Stimulated activated CD4-positive, alpha-beta T cell treated with anti-CD3 and anti-CD28 coated beads, Interleukin-15, amount 100 ng/mL, for 48 hours (primary cell): ENCODE measurements at regions not wholly inside any gene's neighbourhood (a gene's known extent, or its start where the extent isn't known, plus 50 kb on each side); places are given as distances from the start of the nearest gene placed in this dataset.
"Not testable (repeated sequence)": the region's sequence is repeated elsewhere in the genome, so short reads cannot be mapped to it uniquely, and the experiment has no call there.

Source experiments
- DNase-seq, 2 donors: peaks; one replicate each; pipeline ENCODE4 v3.0.0-alpha.2; 2020; ENCODE audit warnings: low read depth in 2 of 2

DNA sequence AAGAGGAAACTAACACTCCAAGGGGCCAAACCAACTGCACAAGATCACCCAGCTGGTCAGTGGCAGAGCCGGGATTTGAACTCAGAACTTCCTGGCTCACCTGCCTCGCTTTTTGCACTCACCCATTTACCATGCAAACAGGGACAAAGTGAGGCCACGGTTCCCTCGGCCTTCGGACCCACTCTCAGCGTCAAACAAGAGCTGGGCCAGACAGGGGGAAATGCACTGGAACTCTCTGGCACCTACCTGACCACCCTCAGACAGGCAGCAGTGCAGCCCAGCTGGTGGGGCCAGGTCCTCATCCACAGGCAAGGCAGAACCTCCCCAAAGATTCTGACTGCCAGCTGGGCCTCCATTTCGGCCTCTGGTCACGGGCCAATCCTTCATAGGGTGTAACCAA is 93.7 kb upstream of the SRSF6 start:
- DNase-seq: no peak

DNA sequence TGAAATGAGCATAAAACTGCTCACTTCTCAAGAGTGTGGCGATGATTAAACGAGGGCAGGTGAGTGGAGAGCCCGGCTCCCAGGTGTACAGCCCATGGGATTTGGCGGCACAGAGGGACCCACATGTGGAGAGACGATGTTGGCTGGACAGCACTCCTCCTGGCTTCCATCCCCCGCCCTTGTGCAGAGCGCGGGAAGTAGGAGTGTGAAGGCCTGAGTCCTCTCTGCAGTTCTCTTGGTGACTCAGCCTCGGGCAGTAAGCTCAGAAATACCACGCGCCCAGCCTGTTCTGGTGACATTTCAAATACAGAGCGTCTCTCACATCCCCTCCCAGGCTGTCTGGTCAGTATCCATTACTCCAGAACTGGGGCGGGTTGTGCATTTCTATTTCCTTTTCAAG is 94.2 kb upstream of the SRSF6 start:
- DNase-seq: no peak

DNA sequence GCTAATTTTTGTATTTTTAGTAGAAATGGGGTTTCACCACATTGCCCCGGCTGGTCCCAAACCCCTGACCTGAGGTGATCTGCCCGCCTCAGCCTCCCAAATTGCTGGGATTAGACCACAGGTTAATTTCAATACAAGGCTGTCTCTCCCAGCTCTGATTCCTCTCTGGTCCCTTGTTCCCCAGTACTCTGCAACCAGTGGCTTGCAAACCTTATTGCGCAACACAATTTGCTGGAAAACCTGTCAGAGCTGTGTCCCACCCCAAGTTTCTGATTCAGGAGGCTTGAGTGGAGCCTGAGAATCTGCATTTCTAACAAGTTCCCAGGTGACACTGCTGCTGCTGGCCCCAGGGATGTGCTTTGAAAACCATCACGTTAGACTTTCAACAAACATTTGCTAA is 96.2 kb upstream of the SRSF6 start:
- DNase-seq: no peak

DNA sequence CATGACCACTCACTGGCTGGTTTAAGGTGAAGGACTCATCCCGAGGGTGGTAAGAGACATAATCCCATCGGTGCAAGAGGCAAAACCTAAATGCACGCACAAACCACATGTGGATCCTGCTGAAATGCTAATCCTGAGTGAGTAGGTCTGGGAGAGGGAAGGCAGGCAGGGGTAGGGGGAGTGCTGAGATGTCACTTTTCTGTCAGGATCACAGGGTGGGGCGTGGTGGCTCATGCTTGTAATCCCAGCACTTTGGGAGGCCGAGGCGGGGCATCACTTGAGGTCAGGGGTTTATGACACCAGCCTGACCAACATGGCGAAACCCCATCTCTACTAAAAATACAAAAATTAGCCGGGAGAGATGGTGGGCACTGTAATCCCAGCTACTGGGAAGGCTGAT is 97.7 kb upstream of the SRSF6 start:
- DNase-seq: no peak

DNA sequence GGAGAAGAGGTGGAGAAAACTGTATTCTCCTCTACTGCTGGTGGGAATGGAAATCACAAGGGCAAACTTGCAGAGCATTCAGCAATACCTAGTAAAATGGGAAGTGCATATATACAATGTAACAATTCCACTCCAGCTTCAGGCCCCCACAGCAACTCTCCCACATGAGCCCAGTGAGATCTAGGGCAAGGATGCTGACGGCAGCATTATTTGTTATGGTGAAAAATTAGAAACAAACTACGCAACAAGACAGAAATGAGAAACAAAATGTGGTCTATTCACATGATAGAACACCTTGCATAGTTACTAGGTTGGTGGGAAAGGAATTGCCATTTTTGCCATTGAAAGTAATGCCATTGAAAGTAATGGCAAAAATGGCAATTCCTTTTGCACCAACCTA is 98.9 kb upstream of the SRSF6 start:
- no peak for DNase-seq

DNA sequence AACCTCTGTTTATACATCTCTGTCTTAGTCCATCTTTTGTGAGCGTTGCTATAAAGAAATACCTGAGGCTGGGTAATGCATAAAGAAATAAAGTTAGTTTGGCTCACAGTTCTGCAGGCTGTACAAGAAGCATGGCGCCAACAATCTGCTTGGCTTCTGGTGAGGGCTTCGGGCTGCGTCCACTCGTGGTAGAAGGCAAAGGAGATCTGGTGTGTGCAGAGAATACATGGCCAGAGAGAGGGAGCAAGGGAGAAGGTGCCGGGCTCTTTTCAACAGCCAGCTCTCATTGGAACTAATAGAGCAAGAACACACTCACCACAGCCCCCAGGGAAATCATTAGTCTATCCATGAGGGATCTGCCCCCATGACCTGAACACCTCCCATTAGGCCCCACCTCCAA is 100.3 kb upstream of the SRSF6 start:
- DNase-seq: no peak

DNA sequence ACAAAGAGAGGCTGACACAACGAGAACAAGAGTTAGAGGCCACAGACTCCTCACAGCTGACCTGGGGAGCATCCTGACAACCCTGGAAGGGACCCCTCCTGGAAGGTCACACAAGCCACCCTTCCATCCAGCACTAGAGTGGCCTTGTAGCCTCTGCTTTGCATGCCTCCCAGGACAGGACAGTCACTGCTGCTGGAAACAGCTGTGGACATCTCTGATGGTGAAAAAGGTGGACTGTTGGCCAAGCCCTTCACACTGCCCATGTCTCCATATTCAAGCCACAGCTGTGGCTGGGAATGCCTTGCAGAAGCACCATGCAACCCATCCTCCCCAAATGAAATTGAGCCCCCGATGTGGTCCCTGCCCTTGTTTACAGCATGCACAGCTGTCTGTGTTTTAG is 102.1 kb upstream of the SRSF6 start:
- DNase-seq: no peak

DNA sequence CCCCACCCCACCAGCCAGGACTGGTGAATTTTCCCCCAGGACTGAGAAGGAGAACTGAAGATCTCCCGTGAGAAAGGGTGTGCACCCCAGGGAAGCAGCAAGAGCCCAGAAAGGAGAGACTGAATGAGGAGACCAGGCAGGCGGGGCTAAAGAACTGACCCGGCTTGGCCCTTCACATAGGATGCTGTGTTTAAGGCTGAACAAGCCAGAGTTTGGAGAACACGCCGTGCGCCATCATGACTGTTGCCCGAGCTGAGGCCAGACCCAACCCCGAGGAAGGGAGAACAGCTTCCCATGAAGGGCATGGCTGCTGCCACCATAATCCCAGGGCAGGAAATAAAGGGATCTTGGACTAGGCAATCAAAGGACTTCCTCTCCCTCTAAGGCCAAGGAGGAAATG is 104.7 kb upstream of the SRSF6 start:
- no peak for DNase-seq

DNA sequence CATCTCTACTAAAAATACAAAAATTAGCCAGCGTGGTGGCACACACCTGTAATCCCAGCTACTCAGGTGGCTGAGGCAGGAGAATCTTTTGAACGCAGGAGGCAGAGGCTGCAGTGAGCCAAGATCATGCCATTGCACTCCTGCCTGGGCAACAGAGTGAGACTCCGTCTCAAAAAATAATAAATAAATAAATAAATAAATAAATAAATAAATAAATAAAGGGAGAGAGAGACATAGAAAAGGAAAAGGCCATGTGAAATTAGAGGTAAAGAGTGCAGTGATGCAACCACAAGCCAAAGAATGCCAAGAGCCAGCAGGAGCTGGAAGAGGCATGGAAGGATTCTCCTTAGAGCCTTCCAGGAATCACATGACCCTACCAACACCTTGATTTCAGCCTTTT is 107.0 kb upstream of the SRSF6 start:
- not testable (repeated sequence) for DNase-seq

DNA sequence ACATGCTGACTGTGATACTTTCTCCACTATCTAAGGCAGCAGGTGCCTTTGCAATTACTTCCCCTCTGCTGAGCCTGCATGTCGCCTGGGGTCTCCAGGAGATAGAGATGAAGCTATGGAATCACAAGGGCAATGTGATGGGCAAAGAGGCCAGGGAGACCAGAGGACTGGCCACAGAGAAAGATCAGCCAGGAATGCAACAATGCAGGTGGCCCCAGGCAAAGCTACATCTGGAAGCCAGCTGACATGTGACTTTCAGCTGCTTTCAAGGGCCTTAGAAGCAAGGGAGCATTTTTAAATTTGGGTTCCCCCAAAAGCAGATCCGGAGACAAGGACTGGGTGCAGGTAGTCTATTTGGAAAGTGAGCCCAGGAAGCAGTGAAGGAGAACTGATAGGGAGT is 107.9 kb upstream of the SRSF6 start:
- DNase-seq: no peak

DNA sequence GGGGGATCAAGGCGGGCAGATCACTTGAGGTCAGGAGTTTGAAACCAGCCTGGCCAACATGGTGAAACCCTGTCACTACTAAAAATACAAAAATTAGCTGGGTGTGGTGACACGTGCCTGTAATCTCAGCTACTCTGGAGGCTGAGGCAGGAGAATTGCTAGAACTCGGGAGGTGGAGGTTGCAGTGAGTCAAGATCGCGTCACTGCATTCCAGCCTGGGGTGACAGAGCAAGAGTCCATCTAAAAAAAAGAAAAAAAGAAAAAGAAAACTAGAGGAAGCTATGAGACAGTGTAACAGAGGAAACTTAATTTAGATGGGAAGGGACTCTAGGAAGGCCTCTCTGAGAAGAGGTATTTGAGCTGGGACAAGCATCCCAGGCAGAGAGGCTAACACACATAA is 109.9 kb upstream of the SRSF6 start:
- not testable (repeated sequence) for DNase-seq

DNA sequence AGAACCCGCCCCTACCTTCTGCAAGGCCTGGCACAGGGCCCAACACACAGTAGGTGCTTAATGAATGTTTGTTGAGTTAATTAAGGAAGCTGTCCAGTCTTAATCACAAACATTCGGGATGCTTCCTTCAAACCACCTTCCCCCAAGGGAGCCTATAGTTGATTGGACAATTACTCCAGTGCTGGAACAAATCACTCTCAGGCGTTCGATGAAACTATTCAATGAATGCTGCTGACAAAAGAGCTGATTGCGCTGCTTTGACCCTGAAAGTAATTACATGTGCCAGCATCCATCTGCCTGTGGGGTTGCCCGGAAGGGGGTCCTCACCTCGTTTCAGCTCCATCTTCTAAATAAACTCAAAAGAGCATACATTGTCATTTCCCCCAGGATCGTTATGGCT is 112.0 kb upstream of the SRSF6 start:
- DNase-seq: no peak

DNA sequence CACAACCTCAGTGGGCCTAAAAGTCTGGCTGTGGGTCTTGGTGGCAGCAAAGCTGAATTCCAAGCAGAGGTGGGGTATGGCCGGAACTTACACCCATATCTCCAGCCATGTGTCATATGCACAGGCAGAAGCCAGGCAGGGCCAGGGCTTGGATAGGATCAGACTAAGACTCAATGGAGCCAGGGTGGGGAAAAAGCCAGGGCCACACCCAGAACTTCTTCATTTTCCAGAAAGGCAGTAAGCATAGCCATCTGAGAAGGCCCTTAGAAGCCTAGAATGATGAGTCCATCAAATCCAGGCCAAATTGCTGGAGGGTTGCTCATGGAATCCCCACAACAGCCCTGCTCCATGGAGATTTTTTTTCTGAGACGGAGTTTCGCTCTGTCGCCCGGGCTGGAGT is 116.2 kb upstream of the SRSF6 start:
- DNase-seq: no peak

DNA sequence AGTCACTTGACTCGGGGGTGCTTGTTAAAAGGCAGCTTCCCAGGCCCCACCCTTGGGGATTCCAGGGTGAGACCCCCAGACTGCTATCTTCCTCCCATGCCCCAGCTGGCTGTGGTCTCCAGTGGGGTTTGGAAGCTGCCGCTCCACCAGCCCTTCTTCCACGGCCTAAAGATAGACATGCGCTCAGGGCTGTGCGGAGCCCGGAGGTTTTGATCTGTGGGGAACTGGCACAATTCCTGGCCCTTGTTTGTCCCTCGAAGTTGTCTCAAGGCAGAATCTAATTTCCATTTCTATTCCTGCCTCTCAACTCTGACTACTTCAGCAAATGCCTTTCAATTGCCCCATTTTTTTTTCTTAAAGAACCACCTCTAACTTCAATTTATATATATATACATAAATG is 120.7 kb upstream of the SRSF6 start:
- no peak for DNase-seq

DNA sequence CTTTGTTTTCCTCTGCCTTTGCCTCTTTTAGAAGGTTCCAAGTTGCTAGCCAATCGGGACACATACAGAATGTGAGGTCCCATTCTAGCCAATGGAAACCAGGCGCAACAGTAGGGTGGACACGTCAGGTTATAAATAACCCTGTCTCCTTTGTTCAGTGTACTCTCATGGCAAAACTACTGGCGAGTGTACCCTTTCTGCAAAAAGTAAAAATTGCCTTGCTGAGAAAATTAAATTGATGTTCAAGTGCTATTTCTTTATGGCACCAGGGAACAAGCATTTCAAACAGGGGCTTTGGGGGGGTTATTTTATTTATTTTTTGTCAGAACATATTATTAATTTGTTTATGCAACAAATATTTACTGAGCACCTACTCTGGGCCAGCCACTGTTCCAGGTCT is 123.6 kb upstream of the SRSF6 start:
- DNase-seq: no peak

DNA sequence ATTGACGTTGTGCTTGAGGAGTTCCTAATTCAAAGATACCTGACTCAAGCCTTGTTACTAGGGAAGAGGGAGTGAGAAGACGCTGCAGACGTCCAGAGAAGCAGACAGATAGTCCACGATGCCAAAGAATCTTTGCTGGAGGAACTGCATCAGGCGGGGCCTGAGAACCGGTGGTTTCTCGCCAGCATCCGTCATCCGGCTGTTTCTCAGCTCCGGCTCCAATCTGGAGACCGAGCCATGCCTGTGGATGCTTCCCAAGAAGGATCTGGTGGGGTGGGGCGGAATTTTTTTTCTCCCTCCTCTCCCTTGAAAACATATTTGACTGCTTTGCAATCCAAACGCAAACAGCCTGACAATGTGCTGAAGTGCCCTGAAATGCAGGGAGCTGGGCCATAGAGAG is 125.8 kb upstream of the SRSF6 start:
- no peak for DNase-seq

DNA sequence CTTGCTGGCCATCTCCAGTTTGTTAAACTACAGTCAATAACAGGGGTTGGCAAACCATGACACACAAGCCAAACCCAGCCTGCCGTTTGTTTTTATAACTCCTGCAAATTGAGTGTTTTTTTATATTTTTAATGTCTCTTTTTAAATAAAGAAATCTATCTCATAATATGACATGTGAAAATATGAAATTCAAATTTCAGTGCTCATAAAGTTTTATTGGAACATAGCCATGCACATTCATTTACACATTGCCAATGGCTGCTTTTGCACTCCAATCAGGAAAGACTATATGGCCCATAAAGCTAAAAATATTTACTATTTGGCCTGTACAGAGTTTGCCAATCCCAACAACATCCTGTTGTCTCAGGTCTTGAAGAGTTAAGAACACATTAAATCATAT is 129.0 kb upstream of the SRSF6 start:
- DNase-seq: no peak

DNA sequence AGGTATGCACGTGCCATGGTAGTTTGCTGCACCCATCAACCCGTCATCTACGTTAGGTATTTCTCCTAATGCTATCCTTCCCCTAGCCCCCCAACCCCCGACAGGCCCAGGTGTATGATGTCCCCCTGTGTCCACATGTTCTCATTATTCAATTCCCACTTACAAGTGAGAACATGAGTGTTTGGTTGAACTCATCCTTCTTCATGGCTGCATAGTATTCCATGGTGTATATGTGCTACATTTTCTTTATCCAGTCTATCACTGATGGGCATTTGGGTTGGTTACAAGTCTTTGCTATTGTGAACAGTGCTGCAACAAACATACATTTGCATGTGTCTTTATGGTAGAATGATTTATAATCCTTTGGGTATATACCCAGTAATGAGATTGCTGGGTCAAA is 130.5 kb upstream of the SRSF6 start:
- not testable (repeated sequence) for DNase-seq

DNA sequence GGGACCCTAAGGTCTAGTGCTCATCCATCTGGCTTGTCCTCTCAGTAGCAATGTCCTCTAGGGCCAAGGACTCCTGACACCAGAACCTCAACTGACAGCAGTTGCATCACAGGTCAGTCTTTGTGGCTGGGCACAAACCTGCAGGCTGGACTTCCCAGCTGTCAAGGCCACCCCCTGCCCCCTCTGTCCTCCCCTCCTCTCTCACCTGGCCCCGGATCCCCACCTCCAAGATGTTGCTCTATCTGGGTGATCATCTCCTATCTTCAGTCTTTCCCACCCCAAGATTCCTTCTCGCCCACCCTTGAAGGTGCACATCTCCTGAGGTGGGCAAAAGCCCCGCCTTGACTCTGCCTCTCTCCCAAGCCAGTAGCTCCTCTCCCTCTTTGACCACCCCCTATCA is 131.8 kb upstream of the SRSF6 start:
- no peak for DNase-seq

DNA sequence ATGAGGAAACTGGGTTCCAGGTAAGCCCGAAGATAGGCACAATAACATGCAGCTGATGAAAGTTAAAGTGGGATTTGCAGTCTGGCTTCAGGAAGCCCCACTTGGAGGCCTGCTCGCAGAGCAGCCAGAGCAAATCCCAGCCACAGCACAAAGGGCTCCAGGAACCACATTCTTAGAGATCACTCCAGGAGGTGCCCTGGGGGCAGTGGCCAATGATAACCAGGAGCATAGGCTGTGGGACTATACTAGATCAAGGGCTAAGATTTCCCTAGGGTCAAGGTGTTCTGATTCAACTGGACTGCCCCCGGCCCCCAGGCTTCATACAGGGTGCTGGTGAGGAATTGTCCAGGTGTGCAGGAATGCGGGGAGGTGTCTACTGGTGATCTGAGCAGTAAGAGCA is 133.9 kb upstream of the PTPRT start:
- no peak for DNase-seq

DNA sequence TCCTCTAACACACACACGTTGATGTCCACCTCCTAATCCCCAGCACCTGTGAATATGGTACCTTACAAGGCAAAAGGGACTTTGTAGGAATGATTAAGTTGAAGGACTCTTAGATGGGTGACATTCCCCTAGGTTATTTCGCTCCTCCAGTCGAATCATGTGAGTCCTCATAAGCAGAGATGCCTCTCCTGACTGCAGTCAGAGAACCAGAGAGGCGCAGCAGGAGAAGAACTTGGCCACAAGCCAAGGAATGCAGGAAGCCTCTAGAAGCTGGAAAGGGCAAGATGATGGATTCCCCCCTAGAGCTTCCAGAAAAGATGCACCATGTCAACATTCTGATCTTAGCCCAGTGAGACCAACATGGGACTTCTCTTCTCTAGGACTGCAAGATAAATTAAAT is 133.1 kb upstream of the PTPRT start:
- DNase-seq: no peak

DNA sequence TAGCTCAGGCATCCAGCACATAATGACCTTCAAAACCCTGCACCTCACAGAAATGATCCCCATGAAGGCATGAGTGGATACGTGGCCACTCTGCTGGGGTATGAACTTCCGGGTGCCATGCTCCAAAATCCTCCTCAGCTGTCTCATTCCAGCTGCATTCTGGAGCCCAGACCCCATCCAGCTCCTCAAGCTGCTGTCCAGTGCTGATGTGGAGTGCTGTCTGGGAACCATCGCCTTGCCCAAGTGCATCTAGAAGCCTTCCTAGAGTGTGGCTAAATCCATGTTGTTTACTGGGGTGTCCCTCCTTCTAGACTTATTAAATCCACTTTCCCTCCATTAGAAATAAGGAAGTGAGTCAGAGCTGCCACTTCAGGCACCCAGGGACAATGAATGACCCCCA is 130.8 kb upstream of the PTPRT start:
- no peak for DNase-seq

DNA sequence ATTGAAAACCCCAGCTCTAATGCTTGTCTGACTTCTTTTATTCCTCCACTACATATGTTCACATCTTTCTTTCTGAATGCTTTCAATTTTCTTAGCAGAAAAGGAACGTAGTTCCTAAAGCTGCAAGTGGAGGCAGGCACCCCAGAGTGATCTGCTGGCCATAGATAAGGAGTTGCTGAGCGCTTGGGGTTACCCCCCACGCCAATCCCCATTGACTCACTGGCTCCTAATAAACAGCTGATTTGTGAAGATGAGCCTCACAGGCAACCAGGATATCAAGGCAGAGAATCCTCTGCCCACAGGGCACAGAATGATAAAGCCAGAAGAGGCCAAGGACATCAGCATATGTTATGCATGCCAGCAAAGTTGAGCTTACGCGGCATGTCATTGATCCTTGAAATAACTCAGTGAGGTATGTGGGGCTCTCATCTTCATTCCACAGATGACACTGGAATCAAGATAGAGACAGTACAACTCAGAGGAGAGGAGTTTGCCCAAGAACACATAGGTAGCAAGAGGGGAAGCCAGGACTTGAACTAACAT is 129.1 kb upstream of the PTPRT start:
- no peak for DNase-seq

DNA sequence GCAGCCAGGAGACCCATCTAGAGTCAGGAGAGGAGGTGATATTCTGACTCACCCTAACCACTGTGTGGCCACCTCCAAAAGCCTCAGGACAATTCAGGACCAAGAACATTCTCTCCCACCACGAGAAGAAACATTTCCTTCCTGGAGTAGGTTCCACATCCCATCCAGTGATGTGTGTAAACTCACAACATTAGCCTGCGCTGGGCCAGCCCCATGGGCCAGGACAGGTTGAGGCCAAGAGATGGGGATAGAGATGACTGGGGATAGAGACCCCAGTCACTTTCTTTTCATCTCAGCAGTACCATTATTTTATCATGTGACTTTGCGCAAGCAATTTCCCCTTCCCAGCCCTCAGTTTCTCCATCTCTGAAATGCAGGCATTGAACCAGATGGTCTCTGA is 126.6 kb upstream of the PTPRT start:
- DNase-seq: no peak

DNA sequence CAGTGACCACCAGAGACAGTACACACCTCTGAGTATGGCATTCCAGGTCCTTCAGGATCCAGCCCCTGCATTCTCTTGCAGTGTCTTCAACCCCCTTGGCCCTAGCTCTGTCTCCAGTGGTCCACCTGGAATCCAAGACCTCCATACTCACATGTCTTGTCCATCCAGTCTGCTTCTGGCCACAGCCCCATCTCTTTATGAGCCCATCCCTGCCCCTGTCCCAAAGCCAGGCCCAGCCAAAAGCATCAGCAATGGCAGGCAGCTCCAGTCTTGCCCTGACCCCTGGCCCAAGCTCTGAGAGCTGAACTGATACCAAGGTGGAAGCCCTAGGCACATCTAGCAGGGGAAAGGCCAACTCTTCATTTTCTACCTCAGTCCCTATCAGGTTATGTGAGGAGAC is 119.6 kb upstream of the PTPRT start:
- no peak for DNase-seq
